Activated B cell treated with CpG ODN at 0.5 μM for 24 hours (primary cell): ENCODE measurements at regions not wholly inside any gene's neighbourhood (a gene's known extent, or its start where the extent isn't known, plus 50 kb on each side); places are given as distances from the start of the nearest gene placed in this dataset.

Experiments
- ATAC-seq: fragments of 200-7000 bp; cut with Tn5 transposase; one replicate; pipeline ENCODE4 v1.10.0; 2021; ENCODE audit warnings: low read depth, mild to moderate bottlenecking, moderate library complexity
- CTCF ChIA-PET: fragments of 350-600 bp; sonication (Branson Sonifier 250); formaldehyde crosslinking; loops from one replicate; lab custom pipeline; 2021; ENCODE audit warnings: antibody characterized with exemption; lab: Charles Lee
- POLR2A ChIA-PET: fragments of 350-600 bp; sonication (Branson Sonifier 250); formaldehyde crosslinking; loops from one replicate; lab custom pipeline; 2021; ENCODE audit warnings: antibody characterized with exemption; lab: Charles Lee
- DNase-seq: peaks from one replicate; pipeline ENCODE4 v3.0.0; 2022
- H3K27ac Mint-ChIP-seq: one replicate; pipeline ENCODE4 v1.8.0; 2020; ENCODE audit warnings: mixed read lengths
- H3K27me3 Mint-ChIP-seq: one replicate; pipeline ENCODE4 v1.8.0; 2021; ENCODE audit warnings: mixed read lengths
- H3K36me3 Mint-ChIP-seq: one replicate; pipeline ENCODE4 v1.8.0; 2021; ENCODE audit warnings: low read depth, mixed read lengths
- H3K4me1 Mint-ChIP-seq: one replicate; pipeline ENCODE4 v1.8.0; 2021; ENCODE audit warnings: mixed read lengths
- H3K4me3 Mint-ChIP-seq: one replicate; pipeline ENCODE4 v1.8.0; 2020; ENCODE audit warnings: mild to moderate bottlenecking, mixed read lengths
- H3K9me3 Mint-ChIP-seq: one replicate; pipeline ENCODE4 v1.8.0; 2020; ENCODE audit warnings: mixed read lengths
- intact Hi-C: fragments of 100-400 bp; cut with micrococcal nuclease; formaldehyde crosslinking; loops from one replicate; pipeline ENCODE4 v1.15.1; 2024
- TF ChIP-seq, protein P1 (sequence below): fragments of 200-600 bp; IDR thresholded peaks from one replicate; pipeline ENCODE4 v1.8.0; 2022; ENCODE audit warnings: antibody characterized with exemption, mild to moderate bottlenecking

DNA sequence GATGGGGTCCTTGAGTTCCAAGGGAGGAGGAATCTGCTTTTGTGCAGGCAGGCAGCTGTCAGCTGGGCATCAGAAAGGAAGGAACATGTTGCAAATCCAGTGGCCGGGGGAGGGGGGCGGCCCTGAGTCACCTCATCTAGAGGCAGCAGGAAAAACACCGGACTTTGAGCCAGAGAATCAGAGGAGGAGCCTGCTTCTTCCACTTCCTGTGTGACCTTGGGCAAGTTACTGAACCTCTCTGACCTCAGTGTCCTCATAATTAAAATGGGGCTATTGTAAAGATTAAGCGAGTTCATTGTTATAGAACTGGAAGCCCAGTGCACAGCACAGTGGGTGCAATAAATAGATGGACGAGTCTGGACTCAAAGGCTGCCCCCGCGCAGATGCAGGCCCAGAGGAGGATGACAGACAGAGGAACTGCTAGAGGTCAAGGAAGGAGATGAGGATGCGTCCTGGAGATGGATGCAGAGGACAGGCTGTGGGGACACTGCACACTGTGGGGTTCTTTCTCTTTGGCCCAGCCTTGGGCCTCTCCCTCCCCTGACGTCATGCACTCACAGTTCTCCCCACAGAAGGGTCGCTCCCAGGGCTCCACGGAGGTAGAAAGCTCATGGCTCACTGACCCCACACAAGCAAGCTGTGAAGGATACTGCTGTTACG, 714.3 kb downstream of the MATN1 start:
- DNase-seq (no peak), ATAC-seq (no peak)
- Mint-ChIP-seq H3K9me3 (no peaks in the 10 kb centered on the region), H3K27ac (no peak overlapping the region), H3K36me3 (no peaks in the 10 kb centered on the region), H3K27me3 (peaks cover 3% of the 10 kb centered on the region), H3K4me3 (no peak overlapping the region), H3K4me1 (no peaks in the 10 kb centered on the region)
- POLR2A ChIA-PET: no interaction called here
- CTCF ChIA-PET: no interaction called here
- intact Hi-C loops: no loop called here
- TF ChIP-seq, protein P1, sequence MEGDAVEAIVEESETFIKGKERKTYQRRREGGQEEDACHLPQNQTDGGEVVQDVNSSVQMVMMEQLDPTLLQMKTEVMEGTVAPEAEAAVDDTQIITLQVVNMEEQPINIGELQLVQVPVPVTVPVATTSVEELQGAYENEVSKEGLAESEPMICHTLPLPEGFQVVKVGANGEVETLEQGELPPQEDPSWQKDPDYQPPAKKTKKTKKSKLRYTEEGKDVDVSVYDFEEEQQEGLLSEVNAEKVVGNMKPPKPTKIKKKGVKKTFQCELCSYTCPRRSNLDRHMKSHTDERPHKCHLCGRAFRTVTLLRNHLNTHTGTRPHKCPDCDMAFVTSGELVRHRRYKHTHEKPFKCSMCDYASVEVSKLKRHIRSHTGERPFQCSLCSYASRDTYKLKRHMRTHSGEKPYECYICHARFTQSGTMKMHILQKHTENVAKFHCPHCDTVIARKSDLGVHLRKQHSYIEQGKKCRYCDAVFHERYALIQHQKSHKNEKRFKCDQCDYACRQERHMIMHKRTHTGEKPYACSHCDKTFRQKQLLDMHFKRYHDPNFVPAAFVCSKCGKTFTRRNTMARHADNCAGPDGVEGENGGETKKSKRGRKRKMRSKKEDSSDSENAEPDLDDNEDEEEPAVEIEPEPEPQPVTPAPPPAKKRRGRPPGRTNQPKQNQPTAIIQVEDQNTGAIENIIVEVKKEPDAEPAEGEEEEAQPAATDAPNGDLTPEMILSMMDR: no peak

DNA sequence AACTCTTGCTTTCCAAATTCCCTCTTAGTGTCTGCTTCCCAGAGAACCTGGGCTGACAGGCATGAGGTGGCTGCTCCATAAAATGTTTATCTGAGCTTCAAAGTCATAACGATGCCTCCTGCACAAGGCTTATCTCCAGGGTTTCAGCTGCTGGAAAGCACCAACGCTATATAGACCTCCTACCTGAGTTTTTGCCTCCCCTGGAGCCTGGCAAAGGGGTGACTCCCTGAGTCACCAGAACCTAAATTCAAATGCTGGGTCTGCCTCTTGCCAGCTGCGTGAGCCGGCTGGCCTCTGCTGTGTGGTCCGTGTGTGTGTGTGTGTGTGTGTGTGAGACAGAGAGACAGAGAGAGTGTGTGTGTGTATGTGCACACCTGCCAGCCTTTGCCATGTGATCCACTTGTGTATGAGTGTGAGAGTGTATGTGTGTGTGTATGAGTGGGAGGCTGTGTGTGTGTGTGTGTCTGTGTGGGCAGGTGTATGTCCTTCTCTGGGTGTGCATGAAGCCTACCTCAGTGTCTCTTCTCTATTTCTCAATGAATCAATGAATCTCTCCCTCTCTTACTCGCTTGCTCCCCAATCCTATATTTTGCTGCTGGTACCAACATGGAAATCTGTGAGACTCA, 714.9 kb downstream of the MATN1 start:
- ATAC-seq (no peak), DNase-seq (no peak)
- ChIA-PET POLR2A (no interaction called here), CTCF (no interaction called here)
- Mint-ChIP-seq H3K9me3 (no peaks in the 10 kb centered on the region), H3K27me3 (peaks cover 5% of the 10 kb centered on the region), H3K27ac (no peak overlapping the region), H3K36me3 (no peaks in the 10 kb centered on the region), H3K4me1 (no peaks in the 10 kb centered on the region), H3K4me3 (no peak overlapping the region)
- intact Hi-C loops: no loop called here
- TF ChIP-seq, protein P1: no peak

DNA sequence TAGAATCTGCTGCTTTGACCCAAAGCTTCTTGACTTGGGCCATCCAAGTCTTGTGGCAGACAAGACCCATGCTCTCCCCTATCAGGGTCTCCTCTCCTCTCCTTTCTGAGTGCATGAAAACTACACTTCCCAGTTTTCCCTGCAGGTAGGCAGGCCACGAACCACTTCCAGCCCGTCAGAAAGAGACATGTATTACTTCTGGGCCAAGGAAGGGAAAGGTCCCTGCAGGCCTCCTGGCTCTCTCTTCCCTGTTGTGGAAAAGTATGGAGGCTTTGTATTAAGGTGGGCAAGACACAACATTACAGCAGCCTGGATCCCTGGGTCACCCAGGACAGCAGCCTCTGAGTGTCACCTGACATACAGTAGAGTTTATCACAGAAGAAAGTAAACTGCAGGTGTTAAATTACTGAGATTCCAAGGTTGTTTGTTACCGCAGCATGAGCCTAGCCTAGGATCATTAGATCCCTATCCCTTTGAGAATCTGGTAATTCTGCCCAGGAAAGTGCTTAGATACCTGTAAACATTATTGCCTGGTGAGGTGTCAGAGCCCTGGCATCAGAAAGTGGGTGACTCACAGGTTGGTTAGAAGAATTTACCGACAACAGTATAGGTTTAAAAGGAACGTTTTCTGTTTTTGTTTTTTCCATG, 717.3 kb downstream of the MATN1 start:
- Mint-ChIP-seq H3K4me3 (no peak overlapping the region), H3K4me1 (no peaks in the 10 kb centered on the region), H3K9me3 (no peaks in the 10 kb centered on the region), H3K36me3 (no peaks in the 10 kb centered on the region), H3K27ac (no peak overlapping the region), H3K27me3 (peaks cover 5% of the 10 kb centered on the region)
- DNase-seq (no peak), ATAC-seq (no peak)
- POLR2A ChIA-PET: no interaction called here
- CTCF ChIA-PET: no interaction called here
- intact Hi-C loops: no loop called here
- TF ChIP-seq, protein P1: no peak

DNA sequence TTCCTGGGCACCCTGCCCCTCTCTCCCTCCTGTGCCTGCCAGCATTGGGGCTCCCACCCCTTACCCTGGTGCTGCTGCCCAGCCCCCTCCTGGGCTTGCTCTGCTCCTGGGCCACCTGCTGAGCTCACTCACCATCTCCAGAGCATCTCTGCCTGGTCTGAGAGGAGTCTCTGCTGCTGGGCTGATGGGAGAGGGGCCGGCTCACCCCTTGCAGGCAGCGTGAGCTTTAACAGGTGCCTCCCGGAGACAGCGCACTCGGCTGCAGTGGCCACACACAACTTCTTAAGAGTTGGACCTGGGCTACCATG, 721.7 kb downstream of the MATN1 start:
- peaks cover 3% of the 10 kb centered on the region for H3K27me3 Mint-ChIP-seq
- no peaks in the 10 kb centered on the region for H3K9me3 Mint-ChIP-seq
- DNase-seq (no peak), ATAC-seq (no peak)
- no peak overlapping the region for H3K27ac Mint-ChIP-seq
- CTCF ChIA-PET: no interaction called here
- H3K4me1 Mint-ChIP-seq: no peaks in the 10 kb centered on the region
- POLR2A ChIA-PET: no interaction called here
- H3K4me3 Mint-ChIP-seq: no peak overlapping the region
- TF ChIP-seq, protein P1: no peak
- intact Hi-C loops: no loop called here
- H3K36me3 Mint-ChIP-seq: no peaks in the 10 kb centered on the region

DNA sequence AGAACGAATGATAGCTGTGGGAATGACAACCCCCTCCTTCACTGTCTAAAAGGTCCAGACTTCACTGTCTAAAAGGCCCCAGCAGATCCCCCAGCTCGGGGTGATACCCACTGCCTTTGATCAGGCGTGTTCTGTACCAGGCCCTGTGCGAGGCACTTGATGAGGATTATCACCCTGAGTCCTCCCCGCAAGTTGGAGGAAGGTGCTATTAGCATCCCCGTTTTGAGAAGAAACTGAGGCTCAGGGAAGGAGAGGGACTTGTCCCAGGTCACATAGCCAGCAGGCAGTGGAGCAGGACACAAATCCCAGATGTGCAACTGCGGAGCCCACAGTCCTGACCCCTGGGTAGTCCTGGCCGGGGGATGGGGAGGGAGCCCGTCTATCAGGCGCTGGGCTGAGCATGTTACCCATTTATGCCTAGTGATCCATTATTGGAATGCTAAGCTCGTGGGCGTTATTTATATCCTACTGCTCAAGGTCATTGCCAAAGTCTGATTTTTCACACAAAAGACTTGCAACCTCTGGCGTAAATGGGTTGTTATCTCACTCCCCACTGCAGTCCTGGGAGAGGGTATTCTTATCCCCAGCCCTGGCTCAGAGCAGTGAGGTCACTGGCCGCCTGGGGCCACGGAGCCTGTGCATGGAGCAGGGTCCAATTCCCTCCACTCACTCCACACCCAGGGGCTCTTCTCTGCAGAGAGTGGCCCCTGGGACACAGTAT, 722.2 kb downstream of the MATN1 start:
- no peak for DNase-seq
- intact Hi-C loops: no loop called here
- CTCF ChIA-PET: no interaction called here
- Mint-ChIP-seq H3K4me3 (no peak overlapping the region), H3K27ac (no peak overlapping the region), H3K36me3 (no peaks in the 10 kb centered on the region), H3K27me3 (peaks cover 3% of the 10 kb centered on the region), H3K4me1 (no peaks in the 10 kb centered on the region), H3K9me3 (peaks cover 4% of the 10 kb centered on the region)
- no peak for ATAC-seq
- POLR2A ChIA-PET: no interaction called here
- TF ChIP-seq, protein P1: no peak
